Astrocyte (in vitro differentiated cells and primary cell): ENCODE measurements at regions not wholly inside any gene's neighbourhood (a gene's known extent, or its start where the extent isn't known, plus 50 kb on each side); places are given as distances from the start of the nearest gene placed in this dataset.

Experiments used
- DNase-seq: peaks from one replicate; pipeline ENCODE4 v3.0.0-alpha.2; 2010; ENCODE audit warnings: low read depth
- FAIRE-seq: peaks from 2 replicates; lab custom pipeline; 2011; peaks lifted over from hg19 to GRCh38; lab: Jason Lieb, UNC
- H2AFZ ChIP-seq: 2 replicates; pipeline ENCODE4 v1.6.0; 2012; ENCODE audit warnings: low read depth, low read length, inconsistent platforms
- H3K27ac ChIP-seq: 2 replicates; pipeline ENCODE4 v1.5.1; 2011; ENCODE audit warnings: low read depth, low read length, inconsistent platforms
- H3K27me3 ChIP-seq: 2 replicates; pipeline ENCODE4 v1.6.0; 2011; ENCODE audit warnings: low read length, inconsistent platforms; ENCODE audit not compliant: insufficient read depth
- H3K36me3 ChIP-seq: 2 replicates; pipeline ENCODE4 v1.5.1; 2011; ENCODE audit warnings: low read length, inconsistent platforms; ENCODE audit not compliant: insufficient read depth
- H3K4me1 ChIP-seq: 2 replicates; pipeline ENCODE4 v1.5.1; 2011; ENCODE audit warnings: low read length, inconsistent platforms; ENCODE audit not compliant: insufficient read depth
- H3K4me2 ChIP-seq: 2 replicates; pipeline ENCODE4 v1.6.0; 2012; ENCODE audit warnings: low read length, inconsistent platforms
- H3K4me3 ChIP-seq: 2 replicates; pipeline ENCODE4 v1.5.1; 2011; ENCODE audit warnings: low read depth, mild to moderate bottlenecking, low read length, inconsistent platforms; ENCODE audit not compliant: insufficient read depth
- H3K79me2 ChIP-seq: 2 replicates; pipeline ENCODE4 v1.6.0; 2012; ENCODE audit warnings: mild to moderate bottlenecking, low read length, inconsistent platforms; ENCODE audit not compliant: insufficient read depth
- H3K9ac ChIP-seq: 2 replicates; pipeline ENCODE4 v1.6.0; 2012; ENCODE audit warnings: mild to moderate bottlenecking, low read length, inconsistent platforms
- H3K9me3 ChIP-seq: 2 replicates; pipeline ENCODE4 v1.5.1; 2012; ENCODE audit warnings: low read depth, mild to moderate bottlenecking, low read length, inconsistent platforms; ENCODE audit not compliant: insufficient read depth
- H4K20me1 ChIP-seq: 2 replicates; pipeline ENCODE4 v1.6.0; 2012; ENCODE audit warnings: low read length, inconsistent platforms; ENCODE audit not compliant: insufficient read depth
- H3K27ac Mint-ChIP-seq: one replicate; pipeline ENCODE4 v1.8.0; 2021; ENCODE audit warnings: mild to moderate bottlenecking, mixed read lengths; ENCODE audit not compliant: unreplicated experiment
- H3K27me3 Mint-ChIP-seq: one replicate; pipeline ENCODE4 v1.8.0; 2021; ENCODE audit warnings: low read depth, mixed read lengths; ENCODE audit not compliant: unreplicated experiment
- H3K36me3 Mint-ChIP-seq: one replicate; pipeline ENCODE4 v1.8.0; 2021; ENCODE audit warnings: low read depth, mixed read lengths; ENCODE audit not compliant: unreplicated experiment
- H3K4me1 Mint-ChIP-seq: one replicate; pipeline ENCODE4 v1.8.0; 2021; ENCODE audit warnings: low read depth, mixed read lengths; ENCODE audit not compliant: unreplicated experiment
- H3K4me3 Mint-ChIP-seq: one replicate; pipeline ENCODE4 v1.8.0; 2021; ENCODE audit warnings: mild to moderate bottlenecking, moderate library complexity, mixed read lengths; ENCODE audit not compliant: unreplicated experiment
- H3K9me3 Mint-ChIP-seq: one replicate; pipeline ENCODE4 v1.8.0; 2021; ENCODE audit warnings: mild to moderate bottlenecking, mixed read lengths; ENCODE audit not compliant: unreplicated experiment
- CTCF ChIP-seq: IDR thresholded peaks from 2 replicates; pipeline ENCODE4 v1.5.1; 2011; ENCODE audit warnings: low read depth, mild to moderate bottlenecking, inconsistent platforms, low read length, moderate library complexity; ENCODE audit not compliant: insufficient read depth
- EZH2 ChIP-seq: IDR thresholded peaks from 2 replicates; pipeline ENCODE4 v1.6.1; 2012; ENCODE audit warnings: mild to moderate bottlenecking, low read length, inconsistent platforms; ENCODE audit not compliant: insufficient read depth

- Histone ChIP-seq H3K27ac (no peak overlapping the region), H3K4me3 (no peak overlapping the region), H3K9me3 (no peaks in the 10 kb centered on the region), H3K36me3 (no peaks in the 10 kb centered on the region), H3K4me1 (no peaks in the 10 kb centered on the region), H3K27me3 (no peaks in the 10 kb centered on the region), H2AFZ (no peak overlapping the region), H3K9ac (no peak overlapping the region), H4K20me1 (no peaks in the 10 kb centered on the region), H3K4me2 (no peak overlapping the region), H3K79me2 (no peaks in the 10 kb centered on the region)
- peaks cover 9% of the 10 kb centered on the region for H3K27me3 Mint-ChIP-seq
- DNase-seq (no peak), FAIRE-seq (no peak)
- H3K4me1 Mint-ChIP-seq: no peaks in the 10 kb centered on the region
- H3K4me3 Mint-ChIP-seq: no peak overlapping the region
- no peak for TF ChIP-seq CTCF
- no peak for TF ChIP-seq EZH2
- H3K27ac Mint-ChIP-seq: no peak overlapping the region
- no peaks in the 10 kb centered on the region for H3K36me3 Mint-ChIP-seq
- peaks cover 5% of the 10 kb centered on the region for H3K9me3 Mint-ChIP-seq
These were observed 408.7 kb upstream of the ADARB2 start for GRCh38 chr10:2145926-2146478.

GRCh38 chr10:2145491-2145890, 408.2 kb upstream of the ADARB2 start:
- H3K4me3 Mint-ChIP-seq: no peak overlapping the region
- H3K9me3 Mint-ChIP-seq: peaks cover 5% of the 10 kb centered on the region
- Histone ChIP-seq H3K27me3 (no peaks in the 10 kb centered on the region), H3K4me3 (no peak overlapping the region), H3K4me1 (no peaks in the 10 kb centered on the region), H3K4me2 (no peak overlapping the region), H3K79me2 (no peaks in the 10 kb centered on the region), H3K9me3 (no peaks in the 10 kb centered on the region), H2AFZ (no peak overlapping the region), H3K36me3 (no peaks in the 10 kb centered on the region), H4K20me1 (no peaks in the 10 kb centered on the region), H3K27ac (no peak overlapping the region), H3K9ac (no peak overlapping the region)
- H3K4me1 Mint-ChIP-seq: no peaks in the 10 kb centered on the region
- DNase-seq (no peak), FAIRE-seq (no peak)
- H3K36me3 Mint-ChIP-seq: no peaks in the 10 kb centered on the region
- TF ChIP-seq CTCF (no peak), EZH2 (no peak)
- no peak overlapping the region for H3K27ac Mint-ChIP-seq
- H3K27me3 Mint-ChIP-seq: peaks cover 9% of the 10 kb centered on the region

GRCh38 chr10:2144584-2144983, 407.3 kb upstream of the ADARB2 start:
- H3K79me2 ChIP-seq: no peaks in the 10 kb centered on the region
- H2AFZ ChIP-seq: no peak overlapping the region
- H3K27me3 ChIP-seq: no peaks in the 10 kb centered on the region
- no peak for FAIRE-seq
- Mint-ChIP-seq H3K27ac (no peak overlapping the region), H3K27me3 (peaks cover 9% of the 10 kb centered on the region), H3K4me1 (no peaks in the 10 kb centered on the region), H3K4me3 (no peak overlapping the region), H3K9me3 (peaks cover 5% of the 10 kb centered on the region), H3K36me3 (no peaks in the 10 kb centered on the region)
- H3K27ac ChIP-seq: no peak overlapping the region
- H3K36me3 ChIP-seq: no peaks in the 10 kb centered on the region
- DNase-seq: no peak
- no peaks in the 10 kb centered on the region for H3K9me3 ChIP-seq
- H3K4me1 ChIP-seq: no peaks in the 10 kb centered on the region
- no peak overlapping the region for H3K4me3 ChIP-seq
- H3K4me2 ChIP-seq: no peak overlapping the region
- no peaks in the 10 kb centered on the region for H4K20me1 ChIP-seq
- TF ChIP-seq EZH2: no peak
- TF ChIP-seq CTCF: no peak
- H3K9ac ChIP-seq: no peak overlapping the region
